Duodenal mucosa (tissue), 2 donors: ENCODE measurements at regions not wholly inside any gene's neighbourhood (a gene's known extent, or its start where the extent isn't known, plus 50 kb on each side); places are given as distances from the start of the nearest gene placed in this dataset.
"Not testable (repeated sequence)": the region's sequence is repeated elsewhere in the genome, so short reads cannot be mapped to it uniquely, and the experiment has no call there.

Experiments
- H3K27ac ChIP-seq: one replicate; pipeline ENCODE4 v1.7.0; 2013; ENCODE audit warnings: low read depth, low read length
- H3K27me3 ChIP-seq, 2 donors: one replicate each; pipeline ENCODE4 v1.7.0; 2013; ENCODE audit warnings: low read length in 2 of 2, control low read depth in 1 of 2; ENCODE audit not compliant: insufficient read depth in 2 of 2, control insufficient read depth in 1 of 2
- H3K36me3 ChIP-seq, 2 donors: one replicate each; pipeline ENCODE4 v1.7.0; 2013; ENCODE audit warnings: low read length in 2 of 2, control low read depth in 1 of 2; ENCODE audit not compliant: insufficient read depth in 2 of 2, control insufficient read depth in 1 of 2
- H3K4me1 ChIP-seq, 2 donors: one replicate each; pipeline ENCODE4 v1.7.0; 2013; ENCODE audit warnings: low read length in 2 of 2, control low read depth in 1 of 2; ENCODE audit not compliant: insufficient read depth in 2 of 2, control insufficient read depth in 1 of 2
- H3K4me3 ChIP-seq, 2 donors: one replicate each; pipeline ENCODE4 v1.7.0; 2013; ENCODE audit warnings: low read length in 2 of 2, low read depth in 1 of 2
- H3K9ac ChIP-seq, 2 donors: one replicate each; pipeline ENCODE4 v1.7.0; 2013; ENCODE audit warnings: low read length in 2 of 2, low read depth in 1 of 2
- H3K9me3 ChIP-seq, 2 donors: one replicate each; pipeline ENCODE4 v1.7.0; 2013; ENCODE audit warnings: low read length in 2 of 2, control low read depth in 1 of 2; ENCODE audit not compliant: control insufficient read depth in 1 of 2

DNA sequence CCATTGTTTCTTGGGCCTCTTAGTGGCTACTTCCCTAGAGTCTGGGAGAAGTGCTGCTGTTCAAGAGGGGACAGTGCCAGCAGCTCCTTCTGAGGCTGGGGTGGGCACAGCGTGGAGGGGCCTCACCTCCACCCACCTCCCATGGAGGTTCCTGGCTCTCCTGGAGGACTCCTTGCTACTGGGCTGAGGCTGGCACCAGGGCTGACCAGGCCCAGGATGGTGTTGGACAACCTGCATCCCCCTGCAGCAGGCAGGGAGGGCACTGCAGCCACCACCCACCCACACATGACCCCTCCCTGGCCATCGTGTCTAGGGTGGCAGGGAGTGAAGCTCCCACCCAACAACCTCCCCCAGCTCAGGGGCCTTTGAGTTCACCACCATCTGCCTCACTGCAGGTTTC is 1549.3 kb upstream of the USP9Y start:
- H3K27me3 ChIP-seq: not testable (repeated sequence)

GRCh38 chrY:11156100-11156499 is 1544.9 kb upstream of the USP9Y start:
- not testable (repeated sequence) for H3K27ac ChIP-seq, H3K36me3 ChIP-seq, H3K4me3 ChIP-seq, H3K27me3 ChIP-seq, H3K9me3 ChIP-seq, H3K9ac ChIP-seq, H3K4me1 ChIP-seq

More for the DNA sequence above, 1549.3 kb upstream of the USP9Y start:
- not testable (repeated sequence) for H3K4me3 ChIP-seq, H3K9me3 ChIP-seq, H3K36me3 ChIP-seq, H3K9ac ChIP-seq, H3K27ac ChIP-seq, H3K4me1 ChIP-seq

- not testable (repeated sequence) for H3K9me3 ChIP-seq, H3K4me1 ChIP-seq, H3K27me3 ChIP-seq, H3K4me3 ChIP-seq, H3K9ac ChIP-seq, H3K27ac ChIP-seq, H3K36me3 ChIP-seq
These were observed 1544.2 kb upstream of the USP9Y start for GRCh38 chrY:11156846-11157245.

DNA sequence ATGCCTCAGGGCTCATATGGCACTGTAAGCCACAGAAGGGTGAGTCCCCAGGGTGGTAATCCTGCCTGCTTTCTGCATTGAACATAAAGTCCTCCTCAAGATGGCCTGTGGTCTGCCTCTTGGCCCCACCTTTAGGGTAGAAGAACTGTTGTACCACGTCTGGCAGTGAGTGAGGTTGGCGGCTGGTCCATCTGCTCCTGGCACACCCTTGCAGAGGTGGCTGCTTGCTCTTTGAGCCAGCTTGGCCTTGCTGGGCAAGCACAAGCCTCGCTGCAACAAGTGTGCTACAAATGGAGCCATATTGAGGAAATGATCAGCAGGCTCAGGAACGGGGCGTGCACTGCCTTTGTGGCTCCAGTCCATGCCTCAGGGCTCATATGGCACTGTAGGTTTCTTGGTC is 1524.0 kb upstream of the USP9Y start:
- not testable (repeated sequence) for H3K4me1 ChIP-seq, H3K36me3 ChIP-seq, H3K27ac ChIP-seq, H3K9ac ChIP-seq, H3K27me3 ChIP-seq, H3K9me3 ChIP-seq, H3K4me3 ChIP-seq

- not testable (repeated sequence) for H3K27me3 ChIP-seq, H3K9ac ChIP-seq, H3K4me3 ChIP-seq, H3K4me1 ChIP-seq, H3K36me3 ChIP-seq, H3K27ac ChIP-seq, H3K9me3 ChIP-seq
These were observed 1499.9 kb upstream of the USP9Y start for GRCh38 chrY:11201133-11201532.

DNA sequence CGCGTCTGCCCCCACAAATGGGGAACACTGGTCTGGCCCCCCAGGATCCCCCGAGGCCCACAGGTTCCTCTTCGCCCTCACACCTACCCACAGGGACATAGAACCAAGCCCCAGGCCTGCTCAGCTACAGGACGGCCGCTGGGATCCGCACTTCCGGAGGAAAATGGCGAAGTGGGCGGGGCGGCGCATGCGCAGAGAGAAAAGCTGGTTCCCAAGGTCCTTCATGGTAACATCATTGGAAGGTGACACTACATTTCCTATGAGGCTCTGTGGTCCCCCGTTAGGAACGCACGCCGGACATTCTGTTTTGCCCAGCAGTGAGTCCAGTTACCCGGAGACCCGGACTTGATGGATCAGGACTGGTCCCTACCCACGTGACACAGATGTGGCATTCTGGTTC is 1486.2 kb upstream of the USP9Y start:
- H3K9me3 ChIP-seq, H3K4me1 ChIP-seq, H3K36me3 ChIP-seq, H3K9ac ChIP-seq, H3K27me3 ChIP-seq, H3K4me3 ChIP-seq, H3K27ac ChIP-seq: not testable (repeated sequence)
